ENCODE measurements at regions not wholly inside any gene's neighbourhood (a gene's known extent, or its start where the extent isn't known, plus 50 kb on each side); places are given as distances from the start of the nearest gene placed in this dataset.

DNA sequence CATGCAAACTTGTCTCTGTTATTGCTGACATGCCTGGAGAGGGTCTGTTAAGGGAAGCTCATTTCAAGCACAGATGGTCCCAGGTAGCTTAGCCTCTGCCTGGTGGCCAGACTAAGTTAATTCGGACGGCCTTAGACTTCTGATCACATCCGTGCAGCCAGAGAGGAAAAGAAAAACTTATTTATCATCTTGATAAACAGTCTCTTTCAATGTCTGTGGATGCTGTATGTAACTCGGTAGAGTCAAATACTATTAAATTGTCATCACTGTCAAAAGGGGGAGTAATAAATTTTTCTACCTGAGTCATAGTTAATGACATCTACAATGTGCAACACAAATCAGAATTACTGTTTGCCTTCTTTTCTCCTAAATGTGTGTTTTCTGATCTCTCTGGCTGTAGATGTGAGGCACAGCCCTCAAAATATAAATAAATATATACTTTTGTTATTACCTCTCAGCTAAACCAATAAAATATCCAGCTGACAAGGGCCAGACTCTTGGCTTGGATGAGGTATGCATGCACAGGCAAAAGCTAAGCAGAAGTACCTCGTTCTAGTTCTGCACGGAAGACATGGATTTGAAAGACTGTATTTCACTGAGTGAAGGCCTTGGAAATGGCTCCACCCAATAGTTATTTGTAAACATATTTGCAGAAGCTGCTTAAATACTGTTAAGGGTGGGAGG, 530.0 kb downstream of the TAFA4 start:
- no peak overlapping the region for H3K27ac ChIP-seq (ENCODE audit: low read depth, low read length)

DNA sequence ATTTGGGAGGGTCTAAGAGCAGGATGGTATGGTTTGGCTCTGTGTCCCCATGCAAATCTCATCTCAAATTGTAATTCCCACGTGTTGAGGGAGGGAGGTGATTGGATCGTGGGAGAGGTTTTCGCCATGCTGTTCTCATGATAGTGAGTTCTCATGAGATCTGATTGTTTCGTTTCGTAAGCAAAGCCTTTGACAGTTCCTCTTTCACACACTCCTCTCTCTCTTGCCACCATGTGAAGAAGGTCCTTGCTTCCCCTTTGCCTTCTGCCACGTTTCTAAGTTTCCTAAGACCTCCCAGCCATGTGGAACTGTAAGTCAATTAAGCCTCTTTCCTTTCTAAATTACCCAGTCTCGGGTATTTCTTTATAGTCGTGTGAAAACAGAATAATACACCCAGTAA, 553.7 kb downstream of the TAFA4 start:
- no peaks in the 10 kb centered on the region for H3K79me2 ChIP-seq (ENCODE audit: control insufficient read depth, low read length)
- no peaks in the 10 kb centered on the region for H3K27me3 ChIP-seq (ENCODE audit: control insufficient read depth, low read length)
- no peaks in the 10 kb centered on the region; the same call in 1 of the 2 replicates for H3K9me2 ChIP-seq (replicated peaks; ENCODE audit: control insufficient read depth, low read length)
- H3K4me1 ChIP-seq (ENCODE audit: control insufficient read depth, low read length), result no peaks in the 10 kb centered on the region
- no peak overlapping the region for H3K4me2 ChIP-seq (ENCODE audit: low read length)
- H3F3A ChIP-seq (ENCODE audit: control insufficient read depth, insufficient read depth), result no peaks in the 10 kb centered on the region
- H3K36me3 ChIP-seq (ENCODE audit: control insufficient read depth, low read length), result no peaks in the 10 kb centered on the region
- TF ChIP-seq, protein P1, sequence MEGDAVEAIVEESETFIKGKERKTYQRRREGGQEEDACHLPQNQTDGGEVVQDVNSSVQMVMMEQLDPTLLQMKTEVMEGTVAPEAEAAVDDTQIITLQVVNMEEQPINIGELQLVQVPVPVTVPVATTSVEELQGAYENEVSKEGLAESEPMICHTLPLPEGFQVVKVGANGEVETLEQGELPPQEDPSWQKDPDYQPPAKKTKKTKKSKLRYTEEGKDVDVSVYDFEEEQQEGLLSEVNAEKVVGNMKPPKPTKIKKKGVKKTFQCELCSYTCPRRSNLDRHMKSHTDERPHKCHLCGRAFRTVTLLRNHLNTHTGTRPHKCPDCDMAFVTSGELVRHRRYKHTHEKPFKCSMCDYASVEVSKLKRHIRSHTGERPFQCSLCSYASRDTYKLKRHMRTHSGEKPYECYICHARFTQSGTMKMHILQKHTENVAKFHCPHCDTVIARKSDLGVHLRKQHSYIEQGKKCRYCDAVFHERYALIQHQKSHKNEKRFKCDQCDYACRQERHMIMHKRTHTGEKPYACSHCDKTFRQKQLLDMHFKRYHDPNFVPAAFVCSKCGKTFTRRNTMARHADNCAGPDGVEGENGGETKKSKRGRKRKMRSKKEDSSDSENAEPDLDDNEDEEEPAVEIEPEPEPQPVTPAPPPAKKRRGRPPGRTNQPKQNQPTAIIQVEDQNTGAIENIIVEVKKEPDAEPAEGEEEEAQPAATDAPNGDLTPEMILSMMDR (IDR thresholded peaks at IDR 0.05; ENCODE audit: low read depth, low read length, poor library complexity, severe bottlenecking), result no peak
- no peak for TF ChIP-seq EZH2phosphoT487 (IDR thresholded peaks at IDR 0.05; ENCODE audit: borderline replicate concordance, low read length)
- H3K9me3 ChIP-seq (ENCODE audit: control insufficient read depth, insufficient read depth, low read length), result peaks cover 10% of the 10 kb centered on the region; the same call in 1 of the 2 replicates
- no peak overlapping the region for H3K4me3 ChIP-seq (ENCODE audit: low read length)
- no peaks in the 10 kb centered on the region for H4K20me1 ChIP-seq (ENCODE audit: control insufficient read depth, insufficient read depth, low read depth, low read length)
- no peak overlapping the region for H3K27ac ChIP-seq (ENCODE audit: low read depth, low read length)

More for the DNA sequence above, 530.0 kb downstream of the TAFA4 start:
- Histone ChIP-seq H3K4me1 (ENCODE audit: control insufficient read depth, low read length) (no peaks in the 10 kb centered on the region), H3K79me2 (ENCODE audit: control insufficient read depth, low read length) (no peaks in the 10 kb centered on the region), H3K4me2 (ENCODE audit: low read length) (no peak overlapping the region), H3K36me3 (ENCODE audit: control insufficient read depth, low read length) (no peaks in the 10 kb centered on the region), H3F3A (ENCODE audit: control insufficient read depth, insufficient read depth) (no peaks in the 10 kb centered on the region), H4K20me1 (ENCODE audit: control insufficient read depth, insufficient read depth, low read depth, low read length) (no peaks in the 10 kb centered on the region), H3K9me3 (ENCODE audit: control insufficient read depth, insufficient read depth, low read length) (no peaks in the 10 kb centered on the region), H3K9me2 (replicated peaks; ENCODE audit: control insufficient read depth, low read length) (no peaks in the 10 kb centered on the region), H3K4me3 (ENCODE audit: low read length) (no peak overlapping the region), H3K27me3 (ENCODE audit: control insufficient read depth, low read length) (no peaks in the 10 kb centered on the region)
- no peak for TF ChIP-seq EZH2phosphoT487 (IDR thresholded peaks at IDR 0.05; ENCODE audit: borderline replicate concordance, low read length)
- TF ChIP-seq, protein P1 (IDR thresholded peaks at IDR 0.05; ENCODE audit: low read depth, low read length, poor library complexity, severe bottlenecking), result no peak

DNA sequence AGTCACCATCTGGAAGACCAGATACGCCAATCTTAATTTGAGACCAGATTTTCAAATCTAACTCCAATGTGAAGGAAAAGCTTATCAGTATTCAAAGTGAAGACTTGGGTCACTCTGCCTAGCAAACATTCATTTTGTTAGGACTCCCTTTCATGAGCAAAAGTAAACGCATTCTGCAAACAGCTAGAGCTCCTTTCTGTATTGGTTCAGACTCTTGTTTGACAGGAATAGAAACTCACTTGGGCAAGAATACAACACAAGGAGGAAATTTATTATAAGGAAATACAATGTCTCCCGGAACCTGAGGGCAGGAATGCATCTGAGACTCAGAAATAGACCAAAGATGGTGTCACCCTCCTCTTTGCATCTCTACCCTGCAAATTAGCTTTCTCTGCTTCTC, 558.6 kb downstream of the TAFA4 start:
- Histone ChIP-seq H3K36me3 (ENCODE audit: control insufficient read depth, low read length) (no peaks in the 10 kb centered on the region), H3K4me2 (ENCODE audit: low read length) (no peak overlapping the region), H3K9me3 (ENCODE audit: control insufficient read depth, insufficient read depth, low read length) (peaks cover 10% of the 10 kb centered on the region; the same call in 1 of the 2 replicates), H3K4me3 (ENCODE audit: low read length) (no peak overlapping the region), H3K4me1 (ENCODE audit: control insufficient read depth, low read length) (no peaks in the 10 kb centered on the region), H3K27me3 (ENCODE audit: control insufficient read depth, low read length) (no peaks in the 10 kb centered on the region), H3F3A (ENCODE audit: control insufficient read depth, insufficient read depth) (no peaks in the 10 kb centered on the region), H4K20me1 (ENCODE audit: control insufficient read depth, insufficient read depth, low read depth, low read length) (no peaks in the 10 kb centered on the region), H3K79me2 (ENCODE audit: control insufficient read depth, low read length) (no peaks in the 10 kb centered on the region), H3K27ac (ENCODE audit: low read depth, low read length) (no peak overlapping the region), H3K9me2 (replicated peaks; ENCODE audit: control insufficient read depth, low read length) (no peaks in the 10 kb centered on the region; the same call in 1 of the 2 replicates)
- TF ChIP-seq, protein P1 (IDR thresholded peaks at IDR 0.05; ENCODE audit: low read depth, low read length, poor library complexity, severe bottlenecking), result no peak
- TF ChIP-seq EZH2phosphoT487 (IDR thresholded peaks at IDR 0.05; ENCODE audit: borderline replicate concordance, low read length), result no peak
